ENCODE measurements at regions not wholly inside any gene's neighbourhood (a gene's known extent, or its start where the extent isn't known, plus 50 kb on each side); places are given as distances from the start of the nearest gene placed in this dataset.
A peak's percentile ranks its signal among the peaks of the same experiment; 100 is the strongest.

- Mint-ChIP-seq H3K4me3 (ENCODE audit: unreplicated experiment) (no peak overlapping the region), H3K9me3 (ENCODE audit: low read depth) (peaks cover 3% of the 10 kb centered on the region), H3K27ac (ENCODE audit: unreplicated experiment) (peak overlapping the region; percentile 41), H3K27me3 (ENCODE audit: low read depth) (no peaks in the 10 kb centered on the region), H3K36me3 (ENCODE audit: low read depth) (no peaks in the 10 kb centered on the region), H3K4me1 (ENCODE audit: low read depth) (no peaks in the 10 kb centered on the region)
- DNase-seq (ENCODE audit: low spot score) = no peak
- TF ChIP-seq, protein P1, sequence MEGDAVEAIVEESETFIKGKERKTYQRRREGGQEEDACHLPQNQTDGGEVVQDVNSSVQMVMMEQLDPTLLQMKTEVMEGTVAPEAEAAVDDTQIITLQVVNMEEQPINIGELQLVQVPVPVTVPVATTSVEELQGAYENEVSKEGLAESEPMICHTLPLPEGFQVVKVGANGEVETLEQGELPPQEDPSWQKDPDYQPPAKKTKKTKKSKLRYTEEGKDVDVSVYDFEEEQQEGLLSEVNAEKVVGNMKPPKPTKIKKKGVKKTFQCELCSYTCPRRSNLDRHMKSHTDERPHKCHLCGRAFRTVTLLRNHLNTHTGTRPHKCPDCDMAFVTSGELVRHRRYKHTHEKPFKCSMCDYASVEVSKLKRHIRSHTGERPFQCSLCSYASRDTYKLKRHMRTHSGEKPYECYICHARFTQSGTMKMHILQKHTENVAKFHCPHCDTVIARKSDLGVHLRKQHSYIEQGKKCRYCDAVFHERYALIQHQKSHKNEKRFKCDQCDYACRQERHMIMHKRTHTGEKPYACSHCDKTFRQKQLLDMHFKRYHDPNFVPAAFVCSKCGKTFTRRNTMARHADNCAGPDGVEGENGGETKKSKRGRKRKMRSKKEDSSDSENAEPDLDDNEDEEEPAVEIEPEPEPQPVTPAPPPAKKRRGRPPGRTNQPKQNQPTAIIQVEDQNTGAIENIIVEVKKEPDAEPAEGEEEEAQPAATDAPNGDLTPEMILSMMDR (IDR thresholded peaks at IDR 0.05) = no peak
Measured at GRCh38 chr18:52008736-52009135, 331.3 kb upstream of the DCC start.

- no peak for DNase-seq (ENCODE audit: low spot score)
- H3K4me1 Mint-ChIP-seq (ENCODE audit: low read depth) = no peaks in the 10 kb centered on the region
- TF ChIP-seq, protein P1 (IDR thresholded peaks at IDR 0.05) = no peak
- no peaks in the 10 kb centered on the region for H3K36me3 Mint-ChIP-seq (ENCODE audit: low read depth)
- no peaks in the 10 kb centered on the region for H3K27me3 Mint-ChIP-seq (ENCODE audit: low read depth)
- H3K4me3 Mint-ChIP-seq (ENCODE audit: unreplicated experiment) = no peak overlapping the region
- no peaks in the 10 kb centered on the region for H3K9me3 Mint-ChIP-seq (ENCODE audit: low read depth)
- H3K27ac Mint-ChIP-seq (ENCODE audit: unreplicated experiment) = no peak overlapping the region
Measured at GRCh38 chr18:52009958-52010357, 330.0 kb upstream of the DCC start.

DNA sequence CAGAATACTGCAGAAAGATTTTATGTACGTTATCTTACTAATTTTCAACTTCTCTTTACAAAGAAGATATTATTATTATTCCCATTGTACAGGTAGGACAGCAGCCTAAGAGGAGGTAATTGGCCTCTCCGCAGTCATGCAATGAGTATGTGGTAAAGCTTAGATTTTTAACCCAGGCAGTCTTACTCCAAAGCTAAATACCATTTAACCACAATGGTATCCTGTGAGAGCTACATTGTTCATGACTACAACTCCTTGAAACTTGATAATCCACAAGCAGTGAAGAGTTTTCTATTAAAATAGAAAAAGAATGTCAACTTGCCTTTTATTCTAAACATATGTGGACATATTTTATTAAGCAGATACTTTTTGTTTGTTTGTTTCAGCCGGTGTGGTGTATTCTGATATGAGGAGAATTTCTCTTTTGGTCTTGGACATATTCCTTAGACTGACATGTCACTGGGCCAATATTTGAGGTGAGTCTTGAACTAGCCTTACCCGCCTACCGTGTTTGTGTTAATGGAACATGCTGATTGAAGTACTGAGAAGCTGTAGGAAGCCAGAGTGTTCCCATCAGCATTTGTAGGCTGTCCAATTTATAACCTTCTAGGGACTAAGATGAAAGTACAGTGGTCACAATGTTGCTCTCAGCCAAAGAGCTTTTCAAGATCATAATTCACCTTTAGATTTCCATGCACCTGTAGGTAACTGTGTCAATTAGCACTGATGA lies 293.9 kb upstream of the DCC start:
- H3K27ac Mint-ChIP-seq (ENCODE audit: unreplicated experiment) = no peak overlapping the region
- TF ChIP-seq, protein P1 (IDR thresholded peaks at IDR 0.05) = no peak
- no peak for DNase-seq (ENCODE audit: low spot score)
- H3K4me1 Mint-ChIP-seq (ENCODE audit: low read depth) = no peaks in the 10 kb centered on the region
- H3K36me3 Mint-ChIP-seq (ENCODE audit: low read depth) = no peaks in the 10 kb centered on the region
- no peak overlapping the region for H3K4me3 Mint-ChIP-seq (ENCODE audit: unreplicated experiment)
- H3K27me3 Mint-ChIP-seq (ENCODE audit: low read depth) = no peaks in the 10 kb centered on the region
- peaks cover 3% of the 10 kb centered on the region for H3K9me3 Mint-ChIP-seq (ENCODE audit: low read depth)

DNA sequence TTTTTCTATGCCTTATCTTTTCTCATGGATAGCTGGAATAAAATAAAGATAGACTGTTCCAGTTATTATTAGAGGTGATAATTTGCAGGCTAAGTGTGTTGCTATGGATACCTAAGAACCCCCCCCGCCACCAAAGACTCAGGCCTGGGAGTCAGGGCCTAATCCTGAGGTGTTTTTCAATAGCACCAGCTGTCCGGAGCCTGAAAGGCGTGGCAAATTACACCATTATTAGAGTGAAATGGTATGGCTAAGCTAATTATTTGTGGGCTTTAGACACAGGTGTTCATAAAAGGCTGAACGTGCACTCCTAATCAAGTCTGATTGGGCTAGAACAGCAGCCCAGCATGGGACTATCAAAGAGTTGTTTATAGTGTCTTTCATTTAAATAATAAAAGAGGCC lies 293.2 kb upstream of the DCC start:
- TF ChIP-seq, protein P1 (IDR thresholded peaks at IDR 0.05) = no peak
- no peak for DNase-seq (ENCODE audit: low spot score)
- Mint-ChIP-seq H3K9me3 (ENCODE audit: low read depth) (peaks cover 3% of the 10 kb centered on the region), H3K4me3 (ENCODE audit: unreplicated experiment) (no peak overlapping the region), H3K4me1 (ENCODE audit: low read depth) (no peaks in the 10 kb centered on the region), H3K36me3 (ENCODE audit: low read depth) (no peaks in the 10 kb centered on the region), H3K27ac (ENCODE audit: unreplicated experiment) (no peak overlapping the region), H3K27me3 (ENCODE audit: low read depth) (no peaks in the 10 kb centered on the region)

- DNase-seq (ENCODE audit: low spot score) = no peak
- H3K27ac Mint-ChIP-seq (ENCODE audit: unreplicated experiment) = no peak overlapping the region
- no peak overlapping the region for H3K4me3 Mint-ChIP-seq (ENCODE audit: unreplicated experiment)
- H3K4me1 Mint-ChIP-seq (ENCODE audit: low read depth) = no peaks in the 10 kb centered on the region
- TF ChIP-seq, protein P1 (IDR thresholded peaks at IDR 0.05) = no peak
- no peaks in the 10 kb centered on the region for H3K27me3 Mint-ChIP-seq (ENCODE audit: low read depth)
- no peaks in the 10 kb centered on the region for H3K36me3 Mint-ChIP-seq (ENCODE audit: low read depth)
- H3K9me3 Mint-ChIP-seq (ENCODE audit: low read depth) = peaks cover 2% of the 10 kb centered on the region
Measured at GRCh38 chr18:52054324-52054723, 285.7 kb upstream of the DCC start.
